Esophagus muscularis mucosa (tissue), 4 donors: ENCODE measurements at regions not wholly inside any gene's neighbourhood (a gene's known extent, or its start where the extent isn't known, plus 50 kb on each side); places are given as distances from the start of the nearest gene placed in this dataset.

Experiments
- CTCF ChIP-seq, 3 experiments: fragments of 200-600 bp in 2 of 3; fragments of 450-650 bp in 1 of 3; sonication (generic) in 2 of 3; IDR thresholded peaks; one replicate each; pipeline ENCODE4 v1.5.1; 2017 to 2019; ENCODE audit warnings: antibody characterized with exemption in 3 of 3, mild to moderate bottlenecking in 2 of 3, moderate library complexity in 1 of 3
- EP300 ChIP-seq: sonication (generic); formaldehyde crosslinking; IDR thresholded peaks from one replicate; pipeline ENCODE4 v1.6.1; 2017; ENCODE audit warnings: antibody characterized with exemption
- POLR2AphosphoS5 ChIP-seq, 2 donors: sonication (generic); formaldehyde crosslinking; IDR thresholded peaks; one replicate each; pipeline ENCODE4 v1.6.1; 2017; ENCODE audit warnings: antibody characterized with exemption in 2 of 2

GRCh38 chr2:53111406-53111805 is 656.2 kb upstream of the CHAC2 start:
- TF ChIP-seq CTCF (IDR thresholded peaks at IDR 0.05) (no peak), POLR2AphosphoS5 (IDR thresholded peaks at IDR 0.05) (no peak), EP300 (no peak)
